GM19455 (cell line): ENCODE measurements at regions not wholly inside any gene's neighbourhood (a gene's known extent, or its start where the extent isn't known, plus 50 kb on each side); places are given as distances from the start of the nearest gene placed in this dataset.

Source experiments
- ATAC-seq: cut with Tn5 transposase; IDR thresholded peaks from one replicate; pipeline ENCODE4 v1.9.1; 2021; ENCODE audit not compliant: unreplicated experiment

DNA sequence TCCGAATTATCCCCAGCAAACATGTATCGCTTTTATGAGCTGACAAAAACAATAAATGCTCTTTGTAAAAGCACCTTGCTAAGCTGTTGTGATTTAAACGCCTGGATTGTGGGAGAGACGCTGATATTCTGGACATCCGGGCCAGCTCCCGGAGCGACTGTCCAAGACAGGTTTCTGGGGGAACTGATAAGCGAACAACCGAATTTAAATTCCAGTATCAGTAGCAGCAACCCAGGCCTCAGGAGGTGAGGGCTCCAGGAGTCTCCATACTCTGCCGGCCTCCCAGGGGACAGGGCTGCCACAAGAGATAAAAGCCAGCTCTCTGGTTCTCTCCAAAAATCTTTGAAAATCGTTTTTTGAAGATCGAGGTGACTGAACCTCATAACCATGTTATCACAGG, 50.3 kb upstream of the VSTM2B start:
- no peak for ATAC-seq
